HG03066 (cell line): ENCODE measurements at regions not wholly inside any gene's neighbourhood (a gene's known extent, or its start where the extent isn't known, plus 50 kb on each side); places are given as distances from the start of the nearest gene placed in this dataset.
"Not testable (repeated sequence)": the region's sequence is repeated elsewhere in the genome, so short reads cannot be mapped to it uniquely, and the experiment has no call there.

Experiments
- ATAC-seq: cut with Tn5 transposase; IDR thresholded peaks from one replicate; pipeline ENCODE4 v1.9.1; 2021; ENCODE audit warnings: low read depth; ENCODE audit not compliant: unreplicated experiment

- ATAC-seq: no peak
Measured at GRCh38 chr12:124478985-124479645, 88.3 kb downstream of the NCOR2 start.

GRCh38 chr12:124478416-124478815 is 89.0 kb downstream of the NCOR2 start:
- no peak for ATAC-seq

- no peak for ATAC-seq
Measured at GRCh38 chr12:124477107-124477915, 90.1 kb downstream of the NCOR2 start.

- ATAC-seq: no peak
Measured at GRCh38 chr12:124476011-124476400, 91.4 kb downstream of the NCOR2 start.

- no peak for ATAC-seq
Measured at GRCh38 chr12:124475295-124476010, 92.0 kb downstream of the NCOR2 start.

GRCh38 chr12:124474709-124475108 is 92.7 kb downstream of the NCOR2 start:
- ATAC-seq: no peak

- ATAC-seq: no peak
Measured at GRCh38 chr12:124472690-124473279, 94.6 kb downstream of the NCOR2 start.

GRCh38 chr12:124471828-124472227 is 95.6 kb downstream of the NCOR2 start:
- no peak for ATAC-seq

- no peak for ATAC-seq
Measured at GRCh38 chr12:124470806-124471205, 96.6 kb downstream of the NCOR2 start.

- no peak for ATAC-seq
Measured at GRCh38 chr12:124470139-124470538, 97.3 kb downstream of the NCOR2 start.

GRCh38 chr12:124469193-124469888 is 98.1 kb downstream of the NCOR2 start:
- no peak for ATAC-seq

- ATAC-seq: not testable (repeated sequence)
Measured at GRCh38 chr12:124467549-124467948, 99.9 kb downstream of the NCOR2 start.

- peak; percentile 89 for ATAC-seq
Measured at GRCh38 chr12:124466216-124467128, 100.9 kb downstream of the NCOR2 start.

- ATAC-seq: no peak
Measured at GRCh38 chr12:124465473-124465872, 101.9 kb downstream of the NCOR2 start.

GRCh38 chr12:124464830-124465229 is 102.6 kb downstream of the NCOR2 start:
- ATAC-seq: no peak

- no peak for ATAC-seq
Measured at GRCh38 chr12:124464062-124464461, 103.3 kb downstream of the NCOR2 start.

GRCh38 chr12:124463341-124463921 is 104.0 kb downstream of the NCOR2 start:
- no peak for ATAC-seq

- no peak for ATAC-seq
Measured at GRCh38 chr12:124462750-124463149, 104.7 kb downstream of the NCOR2 start.
